HG02870 (cell line): ENCODE measurements at regions not wholly inside any gene's neighbourhood (a gene's known extent, or its start where the extent isn't known, plus 50 kb on each side); places are given as distances from the start of the nearest gene placed in this dataset.

ENCODE experiments used
- ATAC-seq: cut with Tn5 transposase; IDR thresholded peaks from one replicate; pipeline ENCODE4 v1.9.1; 2021; ENCODE audit warnings: mild to moderate bottlenecking, moderate library complexity; ENCODE audit not compliant: unreplicated experiment

- no peak for ATAC-seq
These were observed 53.0 kb upstream of the RAB18 start for GRCh38 chr10:27451054-27451453.

GRCh38 chr10:27450225-27450624, 53.9 kb upstream of the RAB18 start:
- ATAC-seq: no peak

DNA sequence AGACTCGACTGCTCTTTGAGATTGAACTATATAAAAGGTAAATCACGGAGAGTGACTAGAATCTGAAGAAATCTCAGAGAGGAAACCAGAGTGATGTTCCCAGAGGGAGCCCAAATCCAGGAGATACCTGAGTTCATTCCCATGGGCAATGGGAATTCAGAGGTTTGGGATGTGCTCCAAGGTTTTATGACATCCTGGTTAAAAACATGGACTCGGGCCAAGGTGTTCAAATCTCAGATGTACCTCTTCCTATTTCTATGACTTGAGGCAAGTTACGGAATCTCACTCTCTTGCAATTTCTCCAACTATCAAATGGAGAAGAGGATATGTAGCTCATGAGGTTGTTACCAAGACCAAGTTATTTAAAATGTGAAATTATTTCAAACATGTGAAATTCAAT, 54.5 kb upstream of the RAB18 start:
- no peak for ATAC-seq

DNA sequence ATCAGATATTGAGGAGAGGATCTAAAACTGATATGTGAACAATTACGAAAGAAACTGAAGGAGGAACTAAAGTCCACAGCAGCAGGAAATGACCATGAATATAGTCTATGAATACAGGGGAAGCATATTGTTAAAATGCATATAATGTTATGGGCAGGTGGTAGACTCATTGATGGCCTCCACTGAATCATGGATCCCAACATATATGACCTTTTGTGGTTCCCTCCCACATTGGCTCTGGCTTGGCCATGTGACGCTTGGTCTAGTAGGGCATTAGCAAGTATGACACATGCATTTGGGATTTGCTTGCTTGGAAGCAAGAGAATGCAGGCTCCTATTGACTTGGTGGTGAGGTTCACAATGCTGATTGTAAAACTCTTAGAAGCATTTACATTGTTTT, 55.2 kb upstream of the RAB18 start:
- ATAC-seq: no peak

DNA sequence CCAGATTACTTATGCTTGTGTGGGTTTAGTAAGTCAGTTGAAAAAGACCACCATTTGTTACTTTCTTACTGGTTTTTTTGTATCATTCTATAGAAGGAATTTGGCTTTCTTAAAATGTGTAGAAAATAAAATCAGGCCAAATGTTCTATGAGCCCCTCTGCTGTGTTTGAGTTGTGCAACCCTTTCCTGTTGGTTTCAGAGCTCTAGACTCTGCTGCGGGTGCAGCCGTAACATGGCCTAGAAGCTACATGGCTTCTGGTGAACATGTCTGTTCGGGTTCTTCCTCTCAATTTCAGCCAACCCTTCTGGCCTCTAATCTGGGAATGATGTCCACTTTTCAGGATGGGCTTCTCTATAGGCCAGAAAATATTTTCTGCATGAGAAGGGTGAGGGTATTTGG, 56.6 kb upstream of the RAB18 start:
- no peak for ATAC-seq

DNA sequence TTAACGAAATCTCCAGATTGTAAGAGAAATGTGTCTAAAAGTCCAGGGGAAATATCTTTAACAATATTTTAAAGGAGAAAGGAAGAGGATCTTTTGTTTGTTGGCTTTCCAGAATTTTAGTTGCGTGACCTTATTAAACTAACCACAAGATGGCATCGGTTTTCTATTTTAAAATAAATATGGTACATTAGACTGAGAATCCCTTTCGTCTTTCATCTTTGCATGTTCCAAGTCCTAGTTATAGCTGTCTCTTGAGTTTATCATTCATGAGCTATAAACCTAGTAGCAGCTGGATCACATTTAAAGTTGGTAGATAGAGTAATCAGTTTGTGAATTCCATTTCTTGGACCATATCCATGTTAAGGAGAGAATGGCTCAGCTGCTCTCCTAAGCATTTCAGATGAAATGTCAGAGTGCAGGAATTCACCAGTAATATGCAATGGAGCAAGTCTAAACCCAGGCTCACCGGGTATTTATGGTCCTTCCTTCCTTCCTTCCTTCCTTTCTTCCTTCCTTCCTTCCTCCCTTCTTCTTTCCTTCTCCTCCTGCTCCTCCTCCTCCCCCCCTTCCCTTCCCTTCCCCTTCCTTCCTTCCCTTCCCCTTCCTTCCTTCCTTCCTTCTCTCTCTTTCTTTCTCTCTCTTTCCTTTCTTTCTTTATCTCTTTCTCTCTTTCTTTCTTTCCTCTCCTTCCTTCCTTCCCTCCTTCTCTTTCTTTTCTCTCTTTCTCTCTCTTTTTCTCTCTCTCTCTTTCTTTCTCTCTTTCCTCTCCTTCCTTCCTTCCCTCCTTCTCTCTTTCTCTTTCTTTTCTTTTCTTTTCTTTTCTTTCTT, 57.8 kb upstream of the RAB18 start:
- no peak for ATAC-seq

DNA sequence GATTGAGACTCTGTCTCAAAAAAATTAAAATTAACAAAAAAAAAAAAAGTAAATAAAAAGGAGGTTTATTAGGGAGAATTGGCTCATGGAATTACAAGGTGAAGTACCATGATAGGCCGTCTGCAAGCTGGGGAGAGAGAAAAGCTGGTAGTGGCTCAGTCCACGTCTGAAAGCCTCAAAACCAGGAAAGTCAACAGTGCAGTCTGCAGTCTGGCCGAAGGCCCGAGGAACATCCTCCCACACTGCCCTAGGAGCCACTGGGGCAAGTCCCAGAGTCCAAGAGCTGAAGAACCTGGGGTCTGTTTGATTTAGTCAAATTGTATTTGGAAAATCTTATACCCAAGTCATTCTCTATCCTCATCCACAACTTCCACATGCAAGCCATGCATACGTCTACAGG, 59.0 kb upstream of the RAB18 start:
- ATAC-seq: no peak

- ATAC-seq: no peak
These were observed 63.6 kb upstream of the RAB18 start for GRCh38 chr10:27440478-27440877.

DNA sequence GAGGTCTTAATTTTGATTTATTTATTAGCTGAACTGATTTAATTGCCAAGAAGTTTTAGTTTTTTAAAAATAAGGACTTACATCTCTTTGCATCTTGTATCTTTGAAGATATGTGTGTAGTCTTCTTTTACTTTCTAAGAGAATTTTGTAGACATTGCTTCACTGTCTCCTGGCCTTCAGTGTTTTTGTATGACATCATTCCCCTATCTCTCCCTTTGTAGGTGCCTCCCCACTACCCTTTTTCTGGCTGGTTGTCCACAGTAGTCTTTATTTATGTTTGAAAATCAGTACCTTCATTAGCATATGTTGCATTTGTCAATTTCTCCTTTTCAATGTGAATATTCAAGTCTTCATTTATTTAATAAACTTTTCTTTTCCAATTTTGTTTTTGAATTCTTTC, 64.1 kb upstream of the RAB18 start:
- ATAC-seq: no peak

GRCh38 chr10:27439101-27439500, 65.0 kb upstream of the RAB18 start:
- ATAC-seq: no peak

GRCh38 chr10:27437775-27438174, 66.3 kb upstream of the RAB18 start:
- no peak for ATAC-seq

DNA sequence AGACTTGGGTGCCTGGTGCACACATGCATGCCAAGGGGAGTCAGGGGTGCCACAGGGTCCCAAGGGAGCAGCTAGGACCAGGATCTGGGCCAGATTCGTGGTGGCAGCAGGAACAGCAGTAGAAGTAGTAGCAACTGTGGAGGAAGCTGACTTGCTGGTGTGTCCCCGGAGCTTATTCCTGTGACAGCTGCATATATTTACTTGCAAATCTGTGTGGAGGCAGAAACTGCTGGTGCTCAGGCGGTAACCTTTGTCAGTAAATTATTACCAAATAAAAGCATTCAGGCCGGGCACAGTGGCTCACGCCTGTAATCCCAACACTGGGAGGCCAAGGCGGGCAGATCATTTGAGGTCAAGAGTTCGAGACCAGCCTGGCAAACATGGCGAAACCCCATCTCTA, 67.4 kb upstream of the RAB18 start:
- ATAC-seq: no peak

DNA sequence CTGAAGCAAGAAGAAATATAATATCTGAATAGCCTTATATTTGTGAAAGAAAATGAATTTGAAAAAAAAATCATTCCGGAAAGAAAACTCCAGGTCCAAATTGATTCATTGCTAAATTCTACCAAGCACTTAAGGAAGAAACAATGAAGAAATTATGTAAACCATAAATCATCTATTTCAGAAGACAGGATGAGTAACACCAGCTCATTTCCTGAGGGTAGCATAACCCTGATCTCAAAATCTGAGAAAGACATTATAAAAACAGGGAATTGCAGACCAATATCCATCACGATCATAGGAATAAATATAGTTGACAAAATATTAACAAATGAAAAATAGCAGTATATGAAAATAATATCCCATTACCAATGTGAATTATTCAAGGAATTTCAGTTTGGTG, 70.1 kb upstream of the RAB18 start:
- ATAC-seq: no peak

GRCh38 chr10:27426948-27427467, 77.1 kb upstream of the RAB18 start:
- no peak for ATAC-seq

DNA sequence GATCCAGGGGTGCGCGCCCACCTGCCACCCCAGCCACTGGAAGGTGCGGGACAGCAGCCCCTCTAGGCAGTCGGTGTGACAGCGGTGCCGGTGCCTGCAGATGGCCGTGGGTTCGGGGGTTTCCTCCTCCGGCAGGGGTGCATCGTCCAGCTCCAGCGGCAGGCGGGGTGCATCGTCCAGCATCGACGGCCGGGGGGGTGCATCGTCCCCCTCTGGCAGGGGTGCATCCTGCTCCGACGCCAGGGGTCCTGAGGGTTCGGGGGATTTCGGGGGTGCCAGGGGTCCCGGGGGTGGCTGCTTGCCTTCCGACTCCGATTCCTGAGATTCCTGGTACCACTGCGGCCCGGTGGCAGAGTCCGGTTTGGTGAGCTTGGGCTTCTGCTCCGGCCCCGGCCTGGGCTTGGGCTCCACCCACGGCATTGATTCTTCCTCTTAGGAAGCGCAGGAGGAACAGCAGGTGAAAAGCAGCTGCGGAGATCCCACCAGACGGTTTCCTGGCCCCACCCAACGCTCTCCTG, 90.2 kb upstream of the RAB18 start:
- no peak for ATAC-seq

DNA sequence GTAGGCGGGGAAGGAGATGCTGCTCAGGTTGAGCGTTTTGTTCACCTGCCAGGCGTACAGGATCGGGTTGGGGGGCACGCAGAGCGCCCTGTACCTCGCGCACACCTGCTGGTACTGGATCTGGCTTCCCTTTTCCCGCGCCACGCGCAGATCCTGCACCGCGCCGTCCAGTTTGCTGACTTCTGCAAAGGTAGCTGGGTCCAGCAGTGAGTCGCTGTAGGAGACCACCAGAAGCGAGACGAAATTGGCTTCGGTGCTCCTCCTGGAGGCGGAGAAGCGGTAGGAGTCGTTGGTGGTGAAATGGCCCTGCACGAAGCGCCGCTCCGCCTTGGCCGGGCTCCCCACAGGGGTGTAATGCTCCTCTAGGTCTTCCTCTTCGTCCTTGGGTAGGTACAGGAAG, 90.7 kb upstream of the RAB18 start:
- no peak for ATAC-seq

DNA sequence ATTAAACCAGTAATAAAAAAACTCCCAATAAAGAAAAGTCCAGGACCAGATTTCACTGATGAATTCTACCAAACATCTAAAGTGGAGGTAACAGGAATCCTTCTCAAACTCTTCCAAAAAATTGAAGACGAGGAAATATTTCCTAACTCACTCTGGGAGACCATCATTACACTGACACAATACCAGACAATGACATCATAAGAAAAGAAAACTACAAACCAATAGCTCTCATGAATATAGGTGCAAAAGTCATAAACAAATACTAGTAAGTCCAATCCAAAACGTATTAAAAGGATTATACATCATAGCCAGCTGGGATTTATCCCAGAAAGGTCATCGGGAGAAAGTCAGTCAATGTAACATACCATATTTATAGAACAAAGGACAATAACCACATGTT, 94.0 kb upstream of the RAB18 start:
- ATAC-seq: no peak

GRCh38 chr10:27407271-27407670, 96.8 kb upstream of the RAB18 start:
- no peak for ATAC-seq

DNA sequence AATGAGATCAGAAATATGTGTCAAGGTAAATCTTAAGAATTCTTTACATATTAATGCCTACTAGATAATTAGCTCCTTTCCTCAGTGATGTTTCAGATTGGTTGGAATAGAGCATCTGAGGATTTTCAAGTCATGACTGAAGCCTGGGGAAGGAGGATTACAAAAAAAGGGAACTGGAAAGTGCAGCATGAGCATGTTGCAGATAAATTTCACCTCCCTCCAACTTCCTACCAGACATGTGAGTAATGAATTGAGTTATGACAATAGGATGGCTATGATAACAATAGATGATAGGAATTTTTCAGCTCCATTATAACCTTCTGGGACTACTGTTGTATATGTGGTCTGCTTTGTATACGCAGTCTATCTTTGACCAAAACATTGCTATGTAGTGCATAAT, 104.2 kb upstream of the RAB18 start:
- no peak for ATAC-seq

GRCh38 chr10:27393961-27394360, 110.1 kb upstream of the RAB18 start:
- ATAC-seq: no peak

GRCh38 chr10:27392606-27393005, 111.5 kb upstream of the RAB18 start:
- no peak for ATAC-seq

GRCh38 chr10:27391916-27392315, 112.2 kb upstream of the RAB18 start:
- no peak for ATAC-seq

DNA sequence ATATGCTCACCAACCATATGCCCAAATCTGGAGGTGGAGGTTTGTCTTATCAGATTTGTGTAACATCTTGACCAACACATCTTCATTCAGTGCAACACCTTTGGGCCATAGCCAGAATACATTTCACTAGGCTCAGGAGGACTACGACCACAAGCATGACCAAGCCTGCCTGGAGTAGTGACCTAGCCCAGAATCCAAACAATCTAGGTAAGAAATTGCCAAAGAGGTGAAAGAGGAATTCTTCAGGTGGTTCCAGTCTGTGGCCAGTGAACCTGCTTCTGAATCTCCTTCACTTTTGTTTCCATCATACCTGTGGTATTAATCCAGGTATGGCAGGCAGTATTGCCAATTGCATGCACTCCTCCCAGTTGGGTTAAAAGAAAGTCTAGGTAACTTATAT, 112.8 kb upstream of the RAB18 start:
- no peak for ATAC-seq
